ENCODE measurements at regions not wholly inside any gene's neighbourhood (a gene's known extent, or its start where the extent isn't known, plus 50 kb on each side); places are given as distances from the start of the nearest gene placed in this dataset.

GRCh38 chr10:85256481-85256880 is 928.1 kb downstream of the CCSER2 start:
- no peak for TF ChIP-seq CTCF (conservative IDR thresholded peaks at IDR 0.05; ENCODE audit: low read length)
- no peak for TF ChIP-seq EZH2phosphoT487 (IDR thresholded peaks at IDR 0.05; ENCODE audit: borderline replicate concordance)

Measured in Loucy (cell line).